PC-9 (cell line): ENCODE measurements at regions not wholly inside any gene's neighbourhood (a gene's known extent, or its start where the extent isn't known, plus 50 kb on each side); places are given as distances from the start of the nearest gene placed in this dataset.

Experiments used
- BruUV-seq: library from RNA; stranded (reverse); fragments of 400-500 nt; replicated peaks from 2 replicates; lab custom pipeline; 2021; lab: Mats Ljungman, UMichigan
- CTCF ChIA-PET: fragments of 300-600 bp; sonication (Branson Sonifier 250); formaldehyde crosslinking; loops from one replicate; lab custom pipeline; 2022; ENCODE audit warnings: antibody characterized with exemption; lab: Charles Lee
- POLR2A ChIA-PET: fragments of 300-600 bp; sonication (Branson Sonifier 250); formaldehyde crosslinking; loops from one replicate; lab custom pipeline; 2022; ENCODE audit warnings: antibody characterized with exemption; ENCODE audit not compliant: unreplicated experiment; lab: Charles Lee
- DNase-seq, 2 experiments: peaks; one replicate each; pipeline versions ENCODE4 v3.0.0 to v3.0.0-alpha.2; 2015 to 2022; ENCODE audit warnings: mixed read lengths in 1 of 2
- H2AFZ ChIP-seq: fragments of 200-600 bp; sonication (generic); 2 replicates; pipeline ENCODE4 v1.8.1; 2017; ENCODE audit warnings: antibody characterized with exemption
- H3F3A ChIP-seq: fragments of 200-600 bp; sonication (generic); 2 replicates; pipeline ENCODE4 v1.8.1; 2017; ENCODE audit warnings: antibody characterized with exemption, mild to moderate bottlenecking, low read depth; ENCODE audit not compliant: insufficient read depth
- H3K27ac ChIP-seq: fragments of 200-600 bp; sonication (generic); 2 replicates; pipeline ENCODE4 v1.6.1; 2016; ENCODE audit warnings: mixed run types
- H3K27me3 ChIP-seq: fragments of 200-600 bp; sonication (generic); 2 replicates; pipeline ENCODE4 v1.6.1; 2016; ENCODE audit warnings: low read depth, mixed run types; ENCODE audit not compliant: insufficient read depth
- H3K36me3 ChIP-seq: fragments of 200-600 bp; sonication (generic); 2 replicates; pipeline ENCODE4 v1.6.1; 2016; ENCODE audit warnings: low read depth, mixed run types
- H3K4me1 ChIP-seq: fragments of 200-600 bp; sonication (generic); replicated peaks from 2 replicates; pipeline ENCODE4 v1.6.1; 2016; ENCODE audit warnings: mixed run types; ENCODE audit not compliant: insufficient read depth
- H3K4me2 ChIP-seq: fragments of 200-600 bp; sonication (generic); 2 replicates; pipeline ENCODE4 v1.6.1; 2017; ENCODE audit warnings: mixed run types
- H3K4me3 ChIP-seq: fragments of 200-600 bp; sonication (generic); 2 replicates; pipeline ENCODE4 v1.6.1; 2016; ENCODE audit warnings: mixed run types
- H3K79me2 ChIP-seq: fragments of 200-600 bp; sonication (generic); 2 replicates; pipeline ENCODE4 v1.6.1; 2017; ENCODE audit warnings: low read depth, mixed run types
- H3K9me2 ChIP-seq: fragments of 200-600 bp; sonication (generic); 2 replicates; pipeline ENCODE4 v1.8.1; 2017; ENCODE audit warnings: mild to moderate bottlenecking; ENCODE audit not compliant: insufficient read depth
- H3K9me3 ChIP-seq: fragments of 200-600 bp; sonication (generic); 2 replicates; pipeline ENCODE4 v1.8.1; 2016; ENCODE audit warnings: low read depth; ENCODE audit not compliant: insufficient read depth
- H4K20me1 ChIP-seq: fragments of 200-600 bp; sonication (generic); 2 replicates; pipeline ENCODE4 v1.8.1; 2017; ENCODE audit not compliant: insufficient read depth
- CTCF ChIP-seq: fragments of 200-600 bp; sonication (generic); conservative IDR thresholded peaks from 2 replicates; pipeline ENCODE4 v1.6.1; 2017; ENCODE audit warnings: mixed run types, antibody characterized with exemption, mild to moderate bottlenecking, moderate library complexity
- EZH2 ChIP-seq: fragments of 200-600 bp; sonication (generic); IDR thresholded peaks from 2 replicates; pipeline ENCODE4 v1.8.0; 2017; ENCODE audit warnings: antibody characterized with exemption, low read depth
- intact Hi-C: fragments of 100-400 bp; cut with micrococcal nuclease; formaldehyde crosslinking; loops from one replicate; pipeline ENCODE4 v1.10.0; 2022; ENCODE audit not compliant: unreplicated experiment

DNA sequence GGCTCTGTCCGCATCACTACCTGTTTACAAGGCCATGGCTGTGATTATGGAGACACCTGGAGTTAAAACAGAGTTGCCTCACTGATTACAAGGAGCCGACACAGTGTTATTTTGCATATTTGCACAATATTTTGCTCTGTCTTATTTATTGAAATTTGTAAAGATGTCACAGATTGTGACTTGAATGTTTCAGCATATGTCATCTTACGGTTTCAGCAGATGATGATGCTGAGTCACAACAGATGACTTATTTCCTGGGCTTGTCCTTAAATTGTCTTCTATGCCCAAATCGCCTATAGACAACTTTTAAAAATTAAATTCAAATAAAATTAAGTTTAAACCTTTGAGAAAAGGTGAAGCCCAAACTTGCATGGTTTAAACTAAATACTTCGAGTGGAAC, 87.1 kb upstream of the INPP4B start:
- no peaks in the 10 kb centered on the region for H3K9me3 ChIP-seq
- H3F3A ChIP-seq = no peaks in the 10 kb centered on the region
- TF ChIP-seq EZH2 (no peak), CTCF (no peak)
- H3K4me2 ChIP-seq = no peak overlapping the region
- H3K4me1 ChIP-seq = no peaks in the 10 kb centered on the region
- no peaks in the 10 kb centered on the region for H3K79me2 ChIP-seq
- no peaks in the 10 kb centered on the region for H3K9me2 ChIP-seq
- POLR2A ChIA-PET = no interaction called here
- H3K27me3 ChIP-seq = no peaks in the 10 kb centered on the region
- no peak overlapping the region for H3K27ac ChIP-seq
- no peaks in the 10 kb centered on the region for H3K36me3 ChIP-seq
- DNase-seq = no peak
- H2AFZ ChIP-seq = no peak overlapping the region
- H3K4me3 ChIP-seq = no peak overlapping the region
- BruUV-seq = no TSS peak
- CTCF ChIA-PET = no interaction called here
- no peaks in the 10 kb centered on the region for H4K20me1 ChIP-seq
- intact Hi-C loops = no loop called here

DNA sequence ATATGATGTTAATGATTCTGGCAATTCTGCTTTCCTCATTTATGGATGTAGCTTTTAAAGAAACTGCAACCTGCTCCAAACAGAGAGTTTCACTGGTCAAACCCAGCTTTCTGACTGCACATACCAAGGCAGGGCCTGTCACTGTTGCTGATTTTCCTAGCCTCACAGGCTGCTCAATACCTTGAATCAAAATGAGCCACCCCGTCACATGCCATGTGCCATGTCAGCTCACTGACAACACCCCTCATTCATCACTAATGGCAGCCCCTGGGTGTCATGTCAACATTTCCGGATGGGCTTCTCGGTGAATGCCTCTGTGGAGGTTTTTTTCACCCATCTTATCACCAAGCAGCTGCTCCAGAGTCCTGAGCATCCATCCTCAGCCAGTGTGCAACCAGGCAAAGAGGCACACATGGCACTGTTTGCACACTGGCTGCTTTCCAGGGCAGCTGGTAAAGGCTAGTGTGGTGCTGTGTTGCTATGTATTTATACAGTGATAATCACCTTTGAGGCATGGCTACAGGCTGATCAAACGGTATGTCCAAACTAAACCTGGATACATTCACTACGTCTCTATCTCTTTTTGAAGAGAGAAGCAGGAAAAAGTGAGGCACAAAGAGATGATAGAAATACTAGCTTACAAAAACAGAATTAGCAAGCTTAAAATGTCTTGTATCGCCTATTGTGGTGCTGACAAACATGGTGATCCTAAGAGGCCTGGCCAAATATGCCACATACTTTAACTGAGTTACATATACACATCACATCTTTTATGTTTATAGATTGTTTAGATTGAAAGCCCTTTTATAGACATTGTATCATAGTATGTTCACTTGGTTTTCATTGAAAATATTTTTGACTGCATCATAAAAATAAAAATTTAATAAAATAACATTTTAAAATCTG, 94.6 kb upstream of the INPP4B start:
- Histone ChIP-seq H4K20me1 (no peaks in the 10 kb centered on the region), H3K27me3 (no peaks in the 10 kb centered on the region), H3K79me2 (no peaks in the 10 kb centered on the region), H3K4me1 (no peaks in the 10 kb centered on the region), H3K4me2 (no peak overlapping the region), H3K9me2 (no peaks in the 10 kb centered on the region), H3K36me3 (no peaks in the 10 kb centered on the region), H3K27ac (no peak overlapping the region), H3K9me3 (no peaks in the 10 kb centered on the region), H3K4me3 (no peak overlapping the region), H3F3A (no peaks in the 10 kb centered on the region), H2AFZ (no peak overlapping the region)
- ChIA-PET POLR2A (no interaction called here), CTCF (no interaction called here)
- intact Hi-C loops = no loop called here
- no peak for TF ChIP-seq CTCF
- TF ChIP-seq EZH2 = no peak
- BruUV-seq = no TSS peak
- DNase-seq = no peak

DNA sequence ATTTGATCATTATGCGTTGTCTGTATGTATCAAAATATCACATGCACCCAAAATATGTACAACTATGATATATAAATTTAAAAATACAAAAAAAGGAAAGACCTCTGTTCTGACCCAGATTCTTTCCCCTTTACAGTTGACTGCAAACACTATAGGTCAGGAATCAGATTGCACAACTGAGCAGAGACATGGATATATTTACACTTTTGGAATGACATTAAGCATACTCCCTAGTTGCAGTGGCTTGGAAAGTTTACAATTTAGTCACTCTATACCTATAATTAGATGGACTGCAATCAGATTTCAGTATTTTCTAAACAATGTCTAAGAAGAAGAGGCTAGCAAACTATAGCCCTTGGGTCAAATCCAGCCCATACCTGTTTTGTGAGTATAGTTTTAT, 98.5 kb upstream of the INPP4B start:
- no peak overlapping the region for H3K27ac ChIP-seq
- H4K20me1 ChIP-seq = no peaks in the 10 kb centered on the region
- H2AFZ ChIP-seq = no peak overlapping the region
- no TSS peak for BruUV-seq
- H3K4me1 ChIP-seq = no peaks in the 10 kb centered on the region
- H3K27me3 ChIP-seq = no peaks in the 10 kb centered on the region
- ChIA-PET CTCF (no interaction called here), POLR2A (no interaction called here)
- intact Hi-C loops = no loop called here
- H3K36me3 ChIP-seq = no peaks in the 10 kb centered on the region
- H3K9me3 ChIP-seq = no peaks in the 10 kb centered on the region
- no peak for TF ChIP-seq EZH2
- no peak for TF ChIP-seq CTCF
- no peak overlapping the region for H3K4me3 ChIP-seq
- no peak overlapping the region for H3K4me2 ChIP-seq
- no peak for DNase-seq
- H3K9me2 ChIP-seq = no peaks in the 10 kb centered on the region
- no peaks in the 10 kb centered on the region for H3F3A ChIP-seq
- no peaks in the 10 kb centered on the region for H3K79me2 ChIP-seq
